ENCODE measurements at regions not wholly inside any gene's neighbourhood (a gene's known extent, or its start where the extent isn't known, plus 50 kb on each side); places are given as distances from the start of the nearest gene placed in this dataset.

GRCh38 chr1:244217711-244218110 lies 166.6 kb downstream of the ZBTB18 start:
- no peak for TF ChIP-seq ZNF654 (tag by site-specific recombination; IDR thresholded peaks at IDR 0.05; ENCODE audit: low read depth)
- TF ChIP-seq ATF2 (tag by site-specific recombination; IDR thresholded peaks at IDR 0.05; ENCODE audit: low read depth) = no peak
- TF ChIP-seq ZNF48 (tag by site-specific recombination; IDR thresholded peaks at IDR 0.05) = no peak
- no peak for TF ChIP-seq YY1 (tag by site-specific recombination; IDR thresholded peaks at IDR 0.05)
- no peak for TF ChIP-seq CTCF (tag by site-specific recombination; IDR thresholded peaks at IDR 0.05)
